ENCODE measurements at regions not wholly inside any gene's neighbourhood (a gene's known extent, or its start where the extent isn't known, plus 50 kb on each side); places are given as distances from the start of the nearest gene placed in this dataset.

GRCh38 chr3:124431331-124431994, 298.8 kb upstream of the UMPS start:
- Mint-ChIP-seq H3K36me3 (ENCODE audit: insufficient read depth) (no peaks in the 10 kb centered on the region), H3K27me3 (ENCODE audit: low read depth) (peaks cover 4% of the 10 kb centered on the region), H3K4me3 (no peak overlapping the region), H3K4me1 (ENCODE audit: low read depth) (no peaks in the 10 kb centered on the region), H3K9me3 (no peaks in the 10 kb centered on the region)
- DNase-seq (no peak), ATAC-seq (no peak)

- no peaks in the 10 kb centered on the region for H3K36me3 Mint-ChIP-seq (ENCODE audit: insufficient read depth)
- DNase-seq (no peak), ATAC-seq (no peak)
- H3K4me3 Mint-ChIP-seq = no peak overlapping the region
- H3K4me1 Mint-ChIP-seq (ENCODE audit: low read depth) = no peaks in the 10 kb centered on the region
- no peaks in the 10 kb centered on the region for H3K9me3 Mint-ChIP-seq
- peaks cover 5% of the 10 kb centered on the region for H3K27me3 Mint-ChIP-seq (ENCODE audit: low read depth)
These were observed 296.1 kb upstream of the UMPS start for GRCh38 chr3:124434176-124434575.

- ATAC-seq (no peak), DNase-seq (no peak)
- H3K4me3 Mint-ChIP-seq = no peak overlapping the region
- H3K4me1 Mint-ChIP-seq (ENCODE audit: low read depth) = no peaks in the 10 kb centered on the region
- no peaks in the 10 kb centered on the region for H3K9me3 Mint-ChIP-seq
- H3K36me3 Mint-ChIP-seq (ENCODE audit: insufficient read depth) = no peaks in the 10 kb centered on the region
- H3K27me3 Mint-ChIP-seq (ENCODE audit: low read depth) = peaks cover 5% of the 10 kb centered on the region
These were observed 294.8 kb upstream of the UMPS start for GRCh38 chr3:124435467-124435866.

GRCh38 chr3:124438813-124439212, 291.4 kb upstream of the UMPS start:
- H3K4me1 Mint-ChIP-seq (ENCODE audit: low read depth) = no peaks in the 10 kb centered on the region
- no peaks in the 10 kb centered on the region for H3K9me3 Mint-ChIP-seq
- no peak overlapping the region for H3K4me3 Mint-ChIP-seq
- DNase-seq (no peak), ATAC-seq (no peak)
- peaks cover 4% of the 10 kb centered on the region for H3K27me3 Mint-ChIP-seq (ENCODE audit: low read depth)
- no peaks in the 10 kb centered on the region for H3K36me3 Mint-ChIP-seq (ENCODE audit: insufficient read depth)

- H3K9me3 Mint-ChIP-seq = no peaks in the 10 kb centered on the region
- peaks cover 4% of the 10 kb centered on the region for H3K27me3 Mint-ChIP-seq (ENCODE audit: low read depth)
- DNase-seq (no peak), ATAC-seq (no peak)
- no peaks in the 10 kb centered on the region for H3K4me1 Mint-ChIP-seq (ENCODE audit: low read depth)
- H3K36me3 Mint-ChIP-seq (ENCODE audit: insufficient read depth) = no peaks in the 10 kb centered on the region
- no peak overlapping the region for H3K4me3 Mint-ChIP-seq
These were observed 290.6 kb upstream of the UMPS start for GRCh38 chr3:124439603-124440002.

GRCh38 chr3:124441766-124442165, 288.5 kb upstream of the UMPS start:
- ATAC-seq (no peak), DNase-seq (no peak)
- H3K4me3 Mint-ChIP-seq = no peak overlapping the region
- H3K9me3 Mint-ChIP-seq = no peaks in the 10 kb centered on the region
- H3K36me3 Mint-ChIP-seq (ENCODE audit: insufficient read depth) = no peaks in the 10 kb centered on the region
- peaks cover 6% of the 10 kb centered on the region for H3K27me3 Mint-ChIP-seq (ENCODE audit: low read depth)
- no peaks in the 10 kb centered on the region for H3K4me1 Mint-ChIP-seq (ENCODE audit: low read depth)

GRCh38 chr3:124442463-124442862, 287.8 kb upstream of the UMPS start:
- ATAC-seq = no peak
- DNase-seq = no peak
- H3K4me3 Mint-ChIP-seq = no peak overlapping the region
- no peaks in the 10 kb centered on the region for H3K36me3 Mint-ChIP-seq (ENCODE audit: insufficient read depth)
- peaks cover 6% of the 10 kb centered on the region for H3K27me3 Mint-ChIP-seq (ENCODE audit: low read depth)
- H3K9me3 Mint-ChIP-seq = no peaks in the 10 kb centered on the region
- H3K4me1 Mint-ChIP-seq (ENCODE audit: low read depth) = no peaks in the 10 kb centered on the region

GRCh38 chr3:124443446-124443845, 286.8 kb upstream of the UMPS start:
- Mint-ChIP-seq H3K27me3 (ENCODE audit: low read depth) (peaks cover 6% of the 10 kb centered on the region), H3K4me3 (no peak overlapping the region)

GRCh38 chr3:124444075-124444474, 286.2 kb upstream of the UMPS start:
- ATAC-seq = no peak
- H3K9me3 Mint-ChIP-seq = no peaks in the 10 kb centered on the region

More at GRCh38 chr3:124443446-124443845, 286.8 kb upstream of the UMPS start:
- Mint-ChIP-seq H3K4me1 (ENCODE audit: low read depth) (no peaks in the 10 kb centered on the region), H3K9me3 (no peaks in the 10 kb centered on the region), H3K36me3 (ENCODE audit: insufficient read depth) (no peaks in the 10 kb centered on the region)
- no peak for ATAC-seq
- DNase-seq = no peak

GRCh38 chr3:124444896-124445295, 285.4 kb upstream of the UMPS start:
- no peaks in the 10 kb centered on the region for H3K4me1 Mint-ChIP-seq (ENCODE audit: low read depth)
- H3K9me3 Mint-ChIP-seq = no peaks in the 10 kb centered on the region
- peaks cover 3% of the 10 kb centered on the region for H3K27me3 Mint-ChIP-seq (ENCODE audit: low read depth)
- ATAC-seq (no peak), DNase-seq (no peak)
- no peaks in the 10 kb centered on the region for H3K36me3 Mint-ChIP-seq (ENCODE audit: insufficient read depth)
- H3K4me3 Mint-ChIP-seq = no peak overlapping the region

More at GRCh38 chr3:124444075-124444474, 286.2 kb upstream of the UMPS start:
- Mint-ChIP-seq H3K36me3 (ENCODE audit: insufficient read depth) (no peaks in the 10 kb centered on the region), H3K27me3 (ENCODE audit: low read depth) (peaks cover 4% of the 10 kb centered on the region), H3K4me1 (ENCODE audit: low read depth) (no peaks in the 10 kb centered on the region), H3K4me3 (no peak overlapping the region)
- DNase-seq = no peak

GRCh38 chr3:124447845-124448244, 282.4 kb upstream of the UMPS start:
- H3K27me3 Mint-ChIP-seq (ENCODE audit: low read depth) = peaks cover 3% of the 10 kb centered on the region
- no peaks in the 10 kb centered on the region for H3K4me1 Mint-ChIP-seq (ENCODE audit: low read depth)
- no peaks in the 10 kb centered on the region for H3K9me3 Mint-ChIP-seq
- no peaks in the 10 kb centered on the region for H3K36me3 Mint-ChIP-seq (ENCODE audit: insufficient read depth)
- no peak overlapping the region for H3K4me3 Mint-ChIP-seq
- no peak for ATAC-seq
- DNase-seq = no peak

GRCh38 chr3:124448954-124449353, 281.3 kb upstream of the UMPS start:
- Mint-ChIP-seq H3K4me3 (no peak overlapping the region), H3K9me3 (no peaks in the 10 kb centered on the region), H3K36me3 (ENCODE audit: insufficient read depth) (no peaks in the 10 kb centered on the region), H3K4me1 (ENCODE audit: low read depth) (no peaks in the 10 kb centered on the region), H3K27me3 (ENCODE audit: low read depth) (peaks cover 3% of the 10 kb centered on the region)
- ATAC-seq (no peak), DNase-seq (no peak)

GRCh38 chr3:124450366-124450765, 279.9 kb upstream of the UMPS start:
- peaks cover 3% of the 10 kb centered on the region for H3K27me3 Mint-ChIP-seq (ENCODE audit: low read depth)

GRCh38 chr3:124451630-124452317, 278.5 kb upstream of the UMPS start:
- DNase-seq (no peak), ATAC-seq (no peak)
- H3K9me3 Mint-ChIP-seq = no peaks in the 10 kb centered on the region
- H3K4me3 Mint-ChIP-seq = no peak overlapping the region
- peaks cover 3% of the 10 kb centered on the region for H3K27me3 Mint-ChIP-seq (ENCODE audit: low read depth)
- no peaks in the 10 kb centered on the region for H3K36me3 Mint-ChIP-seq (ENCODE audit: insufficient read depth)
- H3K4me1 Mint-ChIP-seq (ENCODE audit: low read depth) = no peaks in the 10 kb centered on the region

More at GRCh38 chr3:124450366-124450765, 279.9 kb upstream of the UMPS start:
- no peak overlapping the region for H3K4me3 Mint-ChIP-seq
- DNase-seq (no peak), ATAC-seq (no peak)
- no peaks in the 10 kb centered on the region for H3K9me3 Mint-ChIP-seq
- H3K36me3 Mint-ChIP-seq (ENCODE audit: insufficient read depth) = no peaks in the 10 kb centered on the region
- no peaks in the 10 kb centered on the region for H3K4me1 Mint-ChIP-seq (ENCODE audit: low read depth)

- no peaks in the 10 kb centered on the region for H3K36me3 Mint-ChIP-seq (ENCODE audit: insufficient read depth)
- no peak for DNase-seq
- H3K9me3 Mint-ChIP-seq = no peaks in the 10 kb centered on the region
- H3K4me3 Mint-ChIP-seq = no peak overlapping the region
- no peaks in the 10 kb centered on the region for H3K4me1 Mint-ChIP-seq (ENCODE audit: low read depth)
- H3K27me3 Mint-ChIP-seq (ENCODE audit: low read depth) = peaks cover 4% of the 10 kb centered on the region
- ATAC-seq = no peak
These were observed 277.1 kb upstream of the UMPS start for GRCh38 chr3:124453189-124453588.
